ENCODE measurements at regions not wholly inside any gene's neighbourhood (a gene's known extent, or its start where the extent isn't known, plus 50 kb on each side); places are given as distances from the start of the nearest gene placed in this dataset.

DNA sequence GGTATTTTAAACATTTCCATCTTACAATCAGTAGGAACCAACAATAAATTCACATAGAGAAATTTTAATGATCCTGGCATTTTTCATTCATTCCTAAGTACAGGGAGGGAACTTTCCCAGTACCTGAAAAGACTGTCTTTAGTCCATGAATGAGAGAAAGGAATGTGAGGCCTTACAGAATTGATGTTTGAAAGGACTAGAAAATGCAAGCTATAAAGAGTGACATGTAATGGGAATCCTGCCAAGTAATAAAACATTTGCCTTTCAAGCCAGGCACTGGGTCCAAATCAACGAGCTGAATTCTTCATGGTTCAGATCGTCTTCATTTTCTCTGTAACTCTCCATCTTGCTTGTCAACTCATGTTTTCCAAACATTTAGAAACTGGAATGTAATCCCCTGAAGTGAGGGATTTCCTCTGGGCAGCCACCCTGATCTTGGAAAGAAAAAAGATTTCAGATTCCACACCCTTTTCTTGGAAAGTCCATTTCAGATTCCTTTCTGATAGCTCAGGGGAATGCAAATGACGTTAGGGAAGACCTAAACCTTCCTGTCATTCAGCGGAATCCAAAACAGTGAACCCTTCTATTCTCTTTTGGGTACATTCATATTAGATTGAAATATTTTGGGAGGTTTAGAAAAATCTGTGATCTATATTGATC, 315.8 kb downstream of the SH3GL2 start:
- no peak for DNase-seq (ENCODE audit: low read depth)

DNA sequence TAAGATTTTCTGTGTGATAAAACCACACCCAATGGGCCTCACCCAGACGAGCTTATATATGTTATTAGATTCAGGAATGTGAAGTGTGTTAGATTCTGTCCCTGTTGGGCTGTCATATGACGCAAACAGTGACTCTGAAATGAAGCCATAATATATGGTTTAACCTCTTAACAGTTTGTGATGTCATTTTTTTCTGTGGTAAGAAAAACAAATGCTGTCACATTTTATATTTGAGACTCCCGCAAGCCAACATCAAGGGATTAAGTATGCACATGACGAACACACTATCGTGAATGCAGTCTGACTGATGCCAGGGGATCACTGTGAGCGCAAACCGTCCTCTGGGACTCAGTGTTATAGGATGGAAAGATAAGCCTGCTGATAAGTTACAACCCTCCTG, 321.7 kb downstream of the SH3GL2 start:
- DNase-seq (ENCODE audit: low read depth), result no peak

DNA sequence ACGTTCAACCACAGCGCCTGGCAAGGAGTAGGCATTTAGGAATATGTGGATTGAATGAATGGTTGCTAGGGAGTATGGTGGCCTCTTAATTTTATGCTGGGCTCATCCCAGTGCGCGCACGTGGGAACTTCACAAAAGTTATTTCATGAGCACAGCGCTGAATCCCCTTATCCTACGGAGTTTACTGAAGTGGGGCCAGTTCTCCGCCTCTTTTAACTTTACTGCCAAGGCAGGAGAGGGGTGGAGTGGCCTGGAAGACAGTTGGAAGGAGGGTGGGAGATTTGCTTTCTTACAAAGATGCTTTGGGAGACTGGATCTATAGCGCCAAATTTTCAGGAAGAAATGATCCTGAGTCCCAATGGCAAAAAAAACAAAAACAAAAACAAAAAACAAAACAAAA, 326.5 kb downstream of the SH3GL2 start:
- DNase-seq (ENCODE audit: low read depth), result no peak

DNA sequence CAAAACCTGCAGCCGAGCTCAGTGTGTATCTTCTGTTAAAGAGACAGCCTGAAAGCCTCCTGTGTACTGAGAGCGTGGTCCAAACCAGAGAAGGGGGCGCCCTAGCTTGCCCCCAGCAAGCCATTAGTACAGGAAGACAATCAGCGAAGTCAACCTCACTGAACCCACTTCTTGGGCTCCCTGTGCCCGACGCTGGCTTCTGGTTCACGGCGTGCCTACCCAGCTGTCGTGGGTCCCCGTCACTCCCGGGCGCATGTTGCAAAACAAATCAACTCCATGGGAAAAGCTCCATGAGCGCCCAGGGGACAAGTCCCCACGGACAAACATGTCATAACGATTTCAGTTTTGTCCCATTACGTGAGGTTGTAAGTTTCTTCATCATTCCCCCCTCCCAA, 326.9 kb downstream of the SH3GL2 start:
- DNase-seq (ENCODE audit: low read depth), result no peak

DNA sequence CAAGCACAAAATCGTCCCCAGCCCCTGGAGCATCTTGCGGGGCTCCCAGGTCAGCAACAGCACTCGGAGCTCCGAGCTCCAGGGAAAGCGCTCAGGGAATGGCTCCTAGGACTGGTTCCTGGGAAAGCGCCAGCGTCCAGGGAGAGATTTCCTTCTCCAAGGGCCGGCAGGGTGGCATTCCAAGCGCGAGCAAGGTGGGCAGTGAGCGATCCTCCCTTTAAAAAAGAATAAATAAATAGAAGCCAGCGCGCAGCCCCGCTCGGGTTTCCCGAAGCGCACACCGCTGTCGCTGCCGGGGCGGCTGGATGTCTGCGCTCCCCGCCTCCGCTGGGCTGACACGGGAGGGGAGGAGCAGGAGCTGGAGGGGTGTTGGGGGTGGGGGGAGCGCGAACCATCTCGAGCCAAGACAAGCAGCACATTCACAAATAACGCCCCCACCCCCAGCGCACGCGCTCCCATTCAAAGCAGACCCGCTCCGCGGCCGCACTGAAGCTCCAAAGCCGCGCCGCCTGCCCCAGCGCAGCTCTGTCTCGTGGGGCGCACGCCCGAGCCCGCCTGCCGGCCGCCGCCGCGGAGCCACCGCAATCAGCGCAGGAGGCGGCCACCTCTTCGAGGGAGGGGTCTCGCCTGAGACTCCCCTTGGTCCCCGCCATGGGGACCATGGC, 327.4 kb downstream of the SH3GL2 start:
- DNase-seq (ENCODE audit: low read depth), result no peak

DNA sequence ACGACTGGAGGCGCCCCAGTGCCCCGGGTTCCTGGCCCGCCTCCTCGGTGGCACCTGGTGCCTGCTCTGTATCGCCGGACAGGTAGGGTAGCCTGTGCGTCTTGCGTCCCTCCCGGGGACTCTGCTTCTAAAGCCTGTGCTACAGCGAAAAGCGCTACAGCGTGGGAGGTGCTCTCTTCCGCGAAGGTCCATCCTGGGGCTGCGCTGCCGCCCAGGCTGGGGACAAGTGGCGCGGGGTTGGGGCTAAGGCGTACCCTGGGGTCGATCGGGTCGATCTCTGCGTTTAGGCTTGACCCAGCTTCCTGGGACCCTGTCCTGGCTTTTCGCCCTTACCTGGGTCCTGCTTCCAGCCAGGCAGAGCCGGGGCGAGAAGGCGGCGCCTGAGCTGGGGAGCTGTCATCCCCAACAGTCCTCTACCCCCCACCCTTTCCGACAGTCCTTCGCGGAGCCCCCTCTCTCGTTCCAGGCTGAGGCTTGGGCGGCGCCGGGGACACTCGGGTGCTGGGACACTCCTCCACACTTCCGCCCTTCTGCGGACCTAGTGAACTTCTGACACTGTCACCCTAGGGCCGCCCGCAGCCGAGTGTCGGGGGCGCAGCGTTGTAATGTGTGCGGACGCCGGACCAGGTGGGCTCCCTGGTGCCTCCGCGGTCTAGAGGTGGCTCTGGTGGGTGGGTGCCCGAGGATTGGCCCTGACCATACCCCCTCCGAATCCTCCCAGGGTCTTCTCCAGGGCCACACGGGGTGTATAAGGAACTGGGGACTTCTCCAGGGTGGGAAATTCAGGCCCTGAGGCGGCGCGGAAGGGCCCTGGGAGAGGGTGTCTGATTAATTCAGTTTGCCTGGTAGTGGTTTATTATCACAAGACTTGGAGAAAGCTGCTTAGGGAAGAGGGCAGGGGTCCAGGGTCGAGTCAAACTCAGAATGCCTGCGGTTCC, 328.2 kb downstream of the SH3GL2 start:
- no peak for DNase-seq (ENCODE audit: low read depth)

DNA sequence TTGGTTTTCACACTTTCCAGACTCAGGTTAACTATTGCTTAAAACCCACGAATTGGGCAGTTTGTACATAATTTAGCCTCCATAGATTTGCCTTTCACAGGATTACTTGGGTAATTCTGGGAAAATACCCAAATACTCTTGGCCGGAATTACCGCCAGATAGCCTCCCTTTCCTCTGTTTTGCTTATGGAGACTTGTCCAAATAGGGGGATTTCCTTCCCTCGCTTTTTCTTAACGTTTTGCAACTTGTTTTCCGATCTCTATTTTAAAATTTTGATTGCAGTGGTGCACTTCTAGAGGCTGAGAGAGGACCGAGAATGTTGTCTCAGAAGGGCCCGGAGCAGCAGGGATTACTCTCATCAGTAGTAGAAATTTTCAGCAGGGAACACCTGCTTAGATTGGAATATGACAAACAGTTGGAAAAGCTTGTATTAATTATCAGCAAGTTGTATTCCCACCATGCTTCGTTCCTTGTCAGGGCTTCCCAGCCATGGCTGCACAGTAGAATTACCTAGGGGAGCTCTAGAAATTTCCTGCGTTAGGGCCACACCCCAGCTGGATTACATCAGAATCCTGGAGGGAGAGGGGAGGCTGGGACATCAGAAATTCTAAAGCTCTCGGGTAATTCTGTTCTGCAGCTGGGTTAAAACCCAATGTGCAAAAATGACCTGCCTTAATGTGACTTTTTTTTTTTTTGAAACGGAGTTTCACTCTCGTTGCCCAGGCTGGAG, 329.1 kb downstream of the SH3GL2 start:
- DNase-seq (ENCODE audit: low read depth), result no peak

DNA sequence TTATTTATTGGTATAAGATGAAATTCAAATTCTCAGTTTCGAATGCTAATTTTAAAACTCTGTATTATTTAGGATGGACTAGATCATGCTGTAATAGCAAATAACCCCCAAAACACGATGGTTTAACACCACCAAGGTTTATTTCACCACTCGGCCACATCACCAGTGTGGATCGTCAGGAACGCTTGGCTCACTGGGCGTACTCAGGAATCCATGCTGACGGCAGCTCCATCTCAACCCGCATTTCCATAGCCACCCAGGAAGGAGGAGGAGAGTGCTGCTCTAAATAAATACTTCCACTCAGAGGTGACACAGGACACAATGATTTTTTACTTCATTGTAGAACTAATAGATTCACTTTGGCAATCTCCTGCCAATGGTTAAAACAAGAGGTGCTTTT, 347.4 kb downstream of the SH3GL2 start:
- DNase-seq (ENCODE audit: low read depth), result no peak

DNA sequence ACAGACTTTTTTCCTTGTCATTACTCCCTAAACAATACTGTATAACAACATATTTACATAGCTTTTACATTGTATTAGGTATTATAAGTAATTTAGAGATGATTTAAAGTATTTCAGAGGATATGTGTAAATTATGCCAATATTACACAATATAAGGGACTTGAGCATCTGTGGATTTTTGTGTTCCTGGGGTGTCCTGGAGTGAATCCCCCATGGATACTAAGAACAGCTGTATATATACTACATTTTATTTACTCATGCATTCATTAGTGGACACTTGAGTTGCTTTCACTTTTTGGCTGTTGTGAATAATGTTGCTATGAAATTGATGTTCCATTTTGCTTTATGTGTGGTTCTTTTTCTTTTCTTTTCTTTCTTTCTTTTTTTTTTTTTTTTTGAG, 348.8 kb downstream of the SH3GL2 start:
- DNase-seq (ENCODE audit: low read depth), result no peak

DNA sequence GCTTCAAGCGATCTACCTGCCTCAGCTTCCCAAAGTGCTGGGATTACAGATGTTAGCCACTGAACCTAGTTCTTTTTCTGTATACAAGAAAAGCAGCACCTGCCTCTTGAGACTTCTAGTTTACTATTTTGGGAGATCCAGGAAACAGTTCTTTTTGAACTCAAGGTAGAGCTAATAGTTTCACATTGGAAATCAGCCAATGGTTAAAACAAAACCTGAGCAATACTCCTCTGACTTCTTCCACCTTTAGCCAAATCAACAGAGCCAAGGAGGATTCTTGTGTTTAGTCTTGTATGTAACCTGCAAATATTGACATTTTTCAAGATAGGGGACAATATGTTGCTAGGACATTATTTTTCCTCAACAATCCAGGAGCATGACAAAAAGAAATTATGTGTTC, 349.4 kb downstream of the SH3GL2 start:
- DNase-seq (ENCODE audit: low read depth), result no peak

DNA sequence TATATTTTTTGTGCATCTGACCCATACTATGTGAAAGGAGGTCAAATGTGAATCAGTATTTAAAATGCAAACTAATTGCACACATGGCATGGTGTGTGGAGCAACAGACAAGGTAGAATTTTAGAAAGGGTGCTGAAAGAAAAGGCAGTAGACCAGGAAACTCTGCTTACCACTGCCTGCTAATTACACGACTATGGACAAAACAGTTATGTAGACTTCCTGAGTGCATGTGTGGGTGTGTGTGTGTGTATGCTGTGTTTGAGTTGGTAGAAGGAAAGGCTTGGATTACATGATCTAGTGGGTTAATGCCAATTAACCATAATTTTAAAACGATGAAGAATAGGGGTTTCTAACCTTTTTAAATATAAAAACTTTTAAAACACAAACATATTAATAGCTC, 349.9 kb downstream of the SH3GL2 start:
- no peak for DNase-seq (ENCODE audit: low read depth)

DNA sequence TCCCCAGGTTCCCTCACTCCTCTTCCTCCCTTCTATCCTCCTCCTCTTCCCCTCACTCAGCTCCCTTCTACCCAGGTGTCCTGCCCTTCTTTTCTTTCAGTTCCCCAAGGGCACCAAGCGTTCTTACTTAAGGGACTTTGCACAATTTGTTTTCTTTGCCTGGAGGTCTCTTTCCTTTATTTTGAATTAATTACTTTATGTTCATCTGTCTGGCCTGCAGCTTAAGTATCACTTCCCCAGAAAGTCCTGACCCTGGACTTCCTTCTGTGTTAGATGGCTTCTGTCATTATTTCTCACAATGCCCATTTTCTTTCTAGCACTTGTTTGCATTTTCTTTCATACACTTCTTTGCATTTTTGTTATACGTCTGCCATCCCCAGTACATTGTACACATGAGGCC, 350.6 kb downstream of the SH3GL2 start:
- no peak for DNase-seq (ENCODE audit: low read depth)

DNA sequence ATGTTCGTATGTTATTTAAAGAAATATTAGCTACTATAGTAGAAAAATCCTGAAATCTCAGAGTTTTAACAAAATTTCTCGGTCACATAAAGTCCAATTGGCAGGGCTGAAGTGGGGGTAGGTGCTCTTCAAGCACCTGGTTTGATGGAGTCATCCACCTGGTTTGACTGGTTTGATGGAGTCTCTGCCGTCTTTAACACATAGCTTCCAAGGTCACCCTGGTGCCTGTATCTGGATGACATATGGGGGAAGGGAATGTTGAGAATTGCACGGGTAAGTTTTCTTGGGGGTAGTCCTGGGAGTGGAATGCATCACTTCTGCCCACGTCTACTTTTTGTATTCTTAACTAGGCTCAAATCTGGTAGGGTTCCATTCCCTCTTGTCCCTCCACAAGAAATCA, 351.2 kb downstream of the SH3GL2 start:
- DNase-seq (ENCODE audit: low read depth), result no peak

DNA sequence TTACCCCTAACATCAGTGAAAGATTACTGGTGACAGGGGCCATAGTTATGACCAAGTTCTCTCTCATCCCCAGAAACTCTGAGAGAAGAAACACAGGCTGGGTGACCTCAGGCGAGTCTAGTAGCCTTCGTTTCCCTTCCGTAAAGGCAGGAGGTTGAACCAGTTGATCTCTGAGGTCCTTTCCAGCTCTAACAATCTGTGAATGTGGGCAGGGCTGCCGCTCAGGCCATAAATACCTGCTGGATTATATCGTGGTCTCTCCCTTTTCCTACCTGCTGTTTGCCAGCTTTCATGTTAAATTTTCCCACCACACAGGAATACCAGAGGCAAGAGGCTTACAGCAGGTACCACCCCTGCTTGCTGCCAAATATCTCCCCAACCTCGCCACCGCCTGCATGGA, 357.5 kb downstream of the SH3GL2 start:
- no peak for DNase-seq (ENCODE audit: low read depth)

DNA sequence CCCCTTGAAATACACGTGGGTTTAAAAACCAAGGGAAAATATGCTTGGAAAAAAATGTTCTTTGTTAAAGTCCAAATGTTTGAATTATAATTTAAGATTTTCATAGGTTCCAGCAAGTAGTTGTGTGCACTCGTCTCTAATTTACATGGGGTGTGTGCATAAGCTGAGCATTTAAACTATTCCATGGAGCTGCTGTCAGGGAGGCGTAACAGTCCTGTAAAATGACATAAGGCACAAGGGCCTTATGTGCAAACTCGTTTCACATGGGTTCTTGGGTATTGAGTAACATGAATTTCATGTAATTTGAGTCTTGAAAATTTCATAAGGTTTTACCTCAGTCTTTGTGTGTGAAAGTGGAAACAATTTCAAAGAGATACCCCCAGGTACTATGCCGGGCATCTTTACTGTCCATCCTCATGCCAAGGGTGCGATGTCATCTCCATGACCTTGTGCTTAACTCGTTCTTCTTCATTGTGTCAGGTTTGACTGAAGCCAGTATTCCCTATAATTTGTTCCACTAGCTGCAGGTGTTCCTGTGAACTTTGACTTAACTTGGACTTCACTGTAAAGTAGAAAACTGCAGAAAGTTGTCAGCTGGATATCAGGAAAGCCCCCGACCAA, 359.3 kb downstream of the SH3GL2 start:
- DNase-seq (ENCODE audit: low read depth), result no peak

DNA sequence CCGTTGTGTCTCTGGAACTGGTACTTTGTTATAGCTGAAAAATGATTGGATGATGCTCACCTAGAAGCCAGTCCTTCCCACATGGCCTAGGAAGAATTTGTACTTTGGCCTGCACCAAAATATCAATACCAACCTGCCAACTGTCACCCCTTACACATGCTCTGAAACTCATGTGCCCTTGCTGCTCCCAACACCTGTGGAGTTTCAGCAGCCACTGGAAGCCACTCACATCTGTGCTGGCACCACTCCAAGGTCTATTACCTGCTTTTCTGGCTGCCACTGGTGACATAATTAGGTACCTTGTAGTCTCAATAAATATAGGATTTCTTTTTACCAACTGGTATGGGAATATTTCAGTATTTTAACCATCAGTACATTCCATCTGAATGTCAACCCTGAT, 363.6 kb downstream of the SH3GL2 start:
- DNase-seq (ENCODE audit: low read depth), result no peak

DNA sequence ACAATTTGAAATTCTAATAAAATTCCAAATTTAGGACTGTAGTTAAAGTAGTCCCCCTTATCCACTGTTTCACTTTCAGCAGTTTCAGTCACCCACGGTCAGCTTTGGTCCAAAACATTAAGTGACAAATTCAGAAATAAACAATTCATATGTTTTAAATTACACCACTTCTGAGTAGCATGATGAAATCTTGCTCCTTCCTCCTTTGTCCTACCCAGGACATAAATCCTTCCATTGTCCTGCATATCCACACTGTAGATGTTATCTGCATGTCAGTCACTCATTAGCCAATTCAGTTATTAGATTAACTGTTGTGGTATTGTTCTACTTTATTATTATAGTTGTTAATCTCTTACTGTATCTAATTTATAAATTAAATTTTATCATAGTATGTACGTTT, 376.5 kb downstream of the SH3GL2 start:
- DNase-seq (ENCODE audit: low read depth), result no peak

DNA sequence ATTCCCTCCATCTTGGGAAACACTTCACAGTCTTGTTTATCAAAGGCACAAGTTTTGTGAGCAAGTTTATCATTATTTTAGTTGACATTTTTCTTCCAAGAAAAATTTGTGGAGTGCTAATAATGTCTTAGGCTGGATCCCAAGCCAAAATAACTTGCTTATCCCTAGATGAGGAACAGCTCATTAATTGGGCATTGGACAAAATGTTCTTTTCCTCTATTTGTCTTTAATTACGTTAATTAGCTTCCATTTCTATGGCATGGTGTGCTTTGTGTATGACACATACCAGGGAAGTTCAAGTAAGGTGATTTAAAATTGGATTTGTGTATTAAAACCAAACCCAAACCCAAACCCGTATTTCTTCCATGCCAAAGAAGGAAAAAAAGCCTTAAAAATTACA, 379.5 kb downstream of the SH3GL2 start:
- DNase-seq (ENCODE audit: low read depth), result no peak

DNA sequence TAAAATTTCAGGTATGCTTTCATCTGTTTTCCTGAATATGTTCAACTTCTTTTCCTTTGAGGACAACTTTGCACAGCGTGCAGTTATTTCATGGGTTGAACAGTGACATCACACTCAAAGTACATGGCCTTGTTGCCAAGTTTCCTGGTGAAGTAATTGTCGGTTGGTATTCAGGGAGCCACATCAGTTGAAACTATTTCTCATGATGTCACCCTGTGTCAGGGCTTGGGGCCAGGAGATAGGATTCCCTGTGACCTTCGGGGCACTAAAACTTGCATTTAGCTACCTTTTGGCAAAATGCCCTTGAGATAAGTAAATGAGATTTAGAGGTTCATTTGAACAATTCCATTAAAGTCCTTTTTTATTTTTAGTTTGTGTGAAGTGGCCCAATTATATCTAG, 383.9 kb downstream of the SH3GL2 start:
- no peak for DNase-seq (ENCODE audit: low read depth)

DNA sequence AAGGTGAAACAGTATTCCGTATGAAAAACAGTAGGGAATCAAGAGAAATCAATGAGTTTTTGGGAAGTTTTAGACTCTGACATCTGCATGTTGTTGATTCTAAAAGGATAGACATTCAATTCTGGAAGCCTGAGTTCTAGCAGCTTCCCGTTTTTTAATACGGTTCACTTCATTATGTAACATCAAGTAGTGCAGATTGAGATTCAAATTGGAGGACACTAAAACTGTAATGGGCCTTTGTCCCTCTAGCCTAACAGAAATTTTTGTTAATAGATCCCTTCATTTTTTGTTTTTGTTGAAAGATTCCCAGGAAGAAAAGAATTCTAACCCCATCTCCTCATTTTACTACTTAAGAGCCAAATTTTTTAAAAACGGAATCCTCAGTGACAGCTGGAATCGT, 384.6 kb downstream of the SH3GL2 start:
- no peak for DNase-seq (ENCODE audit: low read depth)

DNA sequence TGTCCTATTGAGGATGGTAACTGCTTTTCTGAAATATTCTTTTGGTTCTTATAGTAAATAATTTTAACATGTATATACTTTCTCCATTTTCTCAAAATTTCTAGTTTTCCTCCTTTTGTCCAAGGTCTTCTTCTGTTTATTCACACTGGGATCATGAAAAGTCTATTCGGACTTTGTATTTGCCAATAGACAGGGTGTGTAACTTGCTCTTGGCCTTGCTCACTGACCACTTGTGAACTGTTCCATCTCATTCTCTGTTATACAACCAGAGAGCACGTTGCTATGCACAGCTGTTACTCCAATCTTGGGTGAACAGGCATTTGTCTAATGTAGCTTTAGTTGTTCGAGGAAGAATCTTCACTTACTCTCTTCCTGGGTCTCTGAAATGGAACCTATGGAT, 388.9 kb downstream of the SH3GL2 start:
- no peak for DNase-seq (ENCODE audit: low read depth)

DNA sequence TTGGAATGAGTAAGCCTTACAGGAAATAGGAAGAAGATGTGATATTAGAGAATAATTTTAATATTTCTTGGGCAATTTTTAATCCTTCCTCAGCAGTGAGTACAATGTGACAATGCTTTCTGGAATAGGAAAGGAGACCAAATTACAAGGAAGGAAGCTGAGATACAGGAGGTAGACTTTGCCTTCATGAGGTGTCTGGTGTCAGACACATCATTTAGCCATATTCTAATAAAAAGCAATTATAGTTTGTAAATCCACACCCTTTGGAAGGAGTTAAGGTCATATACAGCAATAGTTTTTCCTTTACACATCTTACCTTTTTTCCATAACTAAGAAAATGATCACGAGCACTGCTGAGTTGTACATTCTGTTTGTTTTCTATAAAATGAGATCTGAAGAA, 390.4 kb downstream of the SH3GL2 start:
- no peak for DNase-seq (ENCODE audit: low read depth)
